ENCODE measurements at regions not wholly inside any gene's neighbourhood (a gene's known extent, or its start where the extent isn't known, plus 50 kb on each side); places are given as distances from the start of the nearest gene placed in this dataset.

- TF ChIP-seq CTCF (IDR thresholded peaks at IDR 0.05 in 2 of 3, conservative IDR thresholded peaks at IDR 0.05 in 1 of 3; ENCODE audit: borderline replicate concordance in 1 of 3, insufficient read depth in 1 of 3, low read depth in 2 of 3, low read length in 2 of 3) (no peak), ZFX (IDR thresholded peaks at IDR 0.05) (no peak), SP1 (IDR thresholded peaks at IDR 0.05; ENCODE audit: low read depth) (no peak), SRF (IDR thresholded peaks at IDR 0.05; ENCODE audit: low read depth) (no peak), EZH2phosphoT487 (IDR thresholded peaks at IDR 0.05; ENCODE audit: borderline replicate concordance) (no peak), ZBTB33 (IDR thresholded peaks at IDR 0.05; ENCODE audit: extremely low read depth, insufficient replicate concordance, low read length) (no peak), JUND (IDR thresholded peaks at IDR 0.05) (no peak)
- Histone ChIP-seq H3K27me3 (ENCODE audit: insufficient read depth, low read length) (0 out of 2 replicates have a peak, but pooled peaks cover 2% of the 10 kb centered on the region), H4K20me1 (ENCODE audit: insufficient read depth) (no peaks in the 10 kb centered on the region), H3K36me3 (ENCODE audit: control insufficient read depth in 1 of 2, insufficient read depth in 2 of 2, low read length in 2 of 2) (no peaks in the 10 kb centered on the region), H3K9ac (ENCODE audit: low read length) (no peak overlapping the region), H3K79me2 (ENCODE audit: insufficient read depth, low read length) (no peaks in the 10 kb centered on the region), H3K4me2 (ENCODE audit: low read length) (no peak overlapping the region), H3K27ac (ENCODE audit: low read depth, low read length) (no peak overlapping the region), H3K9me2 (ENCODE audit: insufficient read depth) (no peaks in the 10 kb centered on the region), H2AFZ (ENCODE audit: low read depth, low read length, poor library complexity, severe bottlenecking) (no peak overlapping the region), H3K9me3 (ENCODE audit: control insufficient read depth in 1 of 2, insufficient read depth in 1 of 2, low read depth in 1 of 2, low read length in 2 of 2) (no peaks in the 10 kb centered on the region), H3K4me3 (replicated peaks in 1 of 2; ENCODE audit: low read depth in 1 of 2, low read length in 2 of 2) (no peak overlapping the region), H3K4me1 (ENCODE audit: control insufficient read depth in 1 of 2, insufficient read depth in 2 of 2, low read length in 2 of 2) (no peaks in the 10 kb centered on the region)
- ChIA-PET CTCF (no interaction called here), RAD21 (ENCODE audit: low non-redundant PET in 1 of 2, low total read pairs in 2 of 2, uncharacterized antibody in 2 of 2, unreplicated experiment in 2 of 2) (no interaction called here), POLR2A (no interaction called here)
- ATAC-seq (no peak), DNase-seq (ENCODE audit: low read depth, low spot score) (no peak)
- intact Hi-C loops (cut with micrococcal nuclease), result no loop called here
- no TSS peak for BruUV-seq (replicated peaks)
Observed at GRCh38 chr18:25604894-25605597, 253.1 kb upstream of the ZNF521 start.

Measured in HCT116 (cell line).